Bronchial epithelial cell (primary cell): ENCODE measurements at regions not wholly inside any gene's neighbourhood (a gene's known extent, or its start where the extent isn't known, plus 50 kb on each side); places are given as distances from the start of the nearest gene placed in this dataset.

Source experiments
- DNase-seq: peaks from one replicate; pipeline ENCODE4 v3.0.0-alpha.2; 2010; ENCODE audit warnings: low read depth
- FAIRE-seq: peaks from 2 replicates; lab custom pipeline; 2011; peaks lifted over from hg19 to GRCh38; lab: Jason Lieb, UNC
- H3K27me3 ChIP-seq: 2 replicates; pipeline ENCODE4 v1.5.1; 2011; ENCODE audit warnings: low read length; ENCODE audit not compliant: control insufficient read depth, insufficient read depth
- H3K36me3 ChIP-seq: 2 replicates; pipeline ENCODE4 v1.5.1; 2011; ENCODE audit warnings: low read length; ENCODE audit not compliant: control insufficient read depth, insufficient read depth
- H3K4me3 ChIP-seq: 2 replicates; pipeline ENCODE4 v1.5.1; 2011; ENCODE audit warnings: mild to moderate bottlenecking, low read depth, low read length, control low read depth
- TF ChIP-seq, protein P1 (sequence below): IDR thresholded peaks from 2 replicates; pipeline ENCODE4 v1.5.1; 2011; ENCODE audit warnings: mild to moderate bottlenecking, moderate library complexity, low read length, control low read depth, inconsistent platforms; ENCODE audit not compliant: insufficient read depth, severe bottlenecking

DNA sequence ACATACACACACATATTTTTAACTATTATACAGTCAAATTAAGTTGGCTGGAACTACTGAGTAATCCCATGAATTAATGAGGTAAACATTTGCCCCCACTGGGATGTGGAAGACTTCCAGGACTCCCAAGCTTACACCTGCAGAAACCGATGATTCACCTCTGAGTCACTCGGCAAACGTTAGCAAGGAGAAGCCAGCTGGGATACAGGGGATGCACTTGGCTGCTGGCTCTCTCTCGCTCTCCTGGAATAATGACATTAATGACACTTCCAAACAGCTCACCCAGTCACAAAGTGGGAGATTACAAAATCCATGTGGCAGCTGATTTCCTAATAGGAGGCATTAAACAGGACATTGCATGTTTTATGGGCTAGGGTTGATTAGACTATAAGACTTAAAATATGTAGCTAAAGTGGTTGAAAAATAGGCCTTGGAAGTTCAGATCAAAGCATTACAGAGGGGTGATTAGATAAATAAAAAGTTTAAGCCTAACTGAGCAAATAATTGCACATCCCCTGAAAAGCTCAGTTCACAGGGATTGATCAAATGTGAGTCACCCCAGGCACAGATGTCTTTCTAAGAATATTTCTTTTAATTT, 500.9 kb downstream of the SOX2 start:
- TF ChIP-seq, protein P1, sequence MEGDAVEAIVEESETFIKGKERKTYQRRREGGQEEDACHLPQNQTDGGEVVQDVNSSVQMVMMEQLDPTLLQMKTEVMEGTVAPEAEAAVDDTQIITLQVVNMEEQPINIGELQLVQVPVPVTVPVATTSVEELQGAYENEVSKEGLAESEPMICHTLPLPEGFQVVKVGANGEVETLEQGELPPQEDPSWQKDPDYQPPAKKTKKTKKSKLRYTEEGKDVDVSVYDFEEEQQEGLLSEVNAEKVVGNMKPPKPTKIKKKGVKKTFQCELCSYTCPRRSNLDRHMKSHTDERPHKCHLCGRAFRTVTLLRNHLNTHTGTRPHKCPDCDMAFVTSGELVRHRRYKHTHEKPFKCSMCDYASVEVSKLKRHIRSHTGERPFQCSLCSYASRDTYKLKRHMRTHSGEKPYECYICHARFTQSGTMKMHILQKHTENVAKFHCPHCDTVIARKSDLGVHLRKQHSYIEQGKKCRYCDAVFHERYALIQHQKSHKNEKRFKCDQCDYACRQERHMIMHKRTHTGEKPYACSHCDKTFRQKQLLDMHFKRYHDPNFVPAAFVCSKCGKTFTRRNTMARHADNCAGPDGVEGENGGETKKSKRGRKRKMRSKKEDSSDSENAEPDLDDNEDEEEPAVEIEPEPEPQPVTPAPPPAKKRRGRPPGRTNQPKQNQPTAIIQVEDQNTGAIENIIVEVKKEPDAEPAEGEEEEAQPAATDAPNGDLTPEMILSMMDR = no peak
- DNase-seq (peak; percentile 99), FAIRE-seq (peak; percentile 88)
- Histone ChIP-seq H3K36me3 (no peaks in the 10 kb centered on the region), H3K27me3 (no peaks in the 10 kb centered on the region), H3K4me3 (no peak overlapping the region)

DNA sequence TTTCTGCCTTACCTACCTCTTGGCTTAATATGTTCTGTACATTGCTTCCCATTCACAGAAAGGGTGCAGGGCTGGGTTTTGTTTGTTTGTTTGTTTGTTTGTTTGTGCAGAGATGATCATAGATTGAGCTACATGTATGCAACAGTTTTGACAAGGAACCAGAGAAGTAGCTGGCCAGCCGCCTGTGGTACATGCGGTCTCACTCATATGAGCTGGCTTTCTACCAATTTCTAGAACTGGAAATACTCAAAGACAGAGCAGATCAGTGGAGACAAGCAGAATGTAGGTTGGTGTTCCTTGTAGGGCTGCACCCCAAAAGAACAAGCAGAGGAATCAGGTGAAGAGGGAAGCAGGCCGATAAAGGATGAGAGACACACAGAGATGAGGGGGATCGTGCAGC, 502.7 kb downstream of the SOX2 start:
- FAIRE-seq (no peak), DNase-seq (no peak)
- no peaks in the 10 kb centered on the region for H3K36me3 ChIP-seq
- TF ChIP-seq, protein P1 = no peak
- no peaks in the 10 kb centered on the region for H3K27me3 ChIP-seq
- H3K4me3 ChIP-seq = no peak overlapping the region

- TF ChIP-seq, protein P1 = no peak
- DNase-seq = no peak
- no peaks in the 10 kb centered on the region for H3K36me3 ChIP-seq
- no peaks in the 10 kb centered on the region for H3K27me3 ChIP-seq
- no peak for FAIRE-seq
- no peak overlapping the region for H3K4me3 ChIP-seq
Observed at GRCh38 chr3:182215881-182216280, 504.2 kb downstream of the SOX2 start.

DNA sequence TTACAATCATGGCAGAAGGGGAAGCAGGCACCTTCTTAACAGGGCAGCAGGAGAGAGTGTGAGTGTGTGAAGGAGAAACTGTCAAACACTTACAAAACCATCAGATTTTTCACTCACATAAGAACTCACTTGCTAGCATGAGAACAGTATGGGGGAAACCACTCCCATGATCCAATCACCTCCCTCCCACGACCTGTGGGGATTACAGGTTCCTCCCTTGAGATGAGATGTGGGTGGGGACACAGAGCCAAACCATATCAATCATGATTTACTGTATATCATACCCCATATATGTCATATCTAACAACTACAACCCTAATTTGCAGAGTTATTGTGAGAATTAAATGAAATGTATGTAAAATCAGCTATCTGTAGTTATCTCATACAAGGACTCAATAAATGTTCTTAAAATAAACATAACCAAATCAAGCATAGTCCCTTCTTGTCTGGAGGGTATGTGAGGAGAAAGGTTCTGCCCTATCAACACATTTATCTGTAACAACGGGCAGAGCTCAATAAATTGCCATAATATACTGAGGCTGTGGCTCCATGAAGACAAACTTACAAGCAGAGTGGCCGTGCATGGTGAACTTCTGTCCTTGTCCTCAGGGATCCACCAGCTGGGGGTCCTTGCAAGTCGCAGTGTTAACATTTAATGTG, 504.7 kb downstream of the SOX2 start:
- FAIRE-seq = no peak
- no peak overlapping the region for H3K4me3 ChIP-seq
- no peak for DNase-seq
- TF ChIP-seq, protein P1 = no peak
- no peaks in the 10 kb centered on the region for H3K27me3 ChIP-seq
- no peaks in the 10 kb centered on the region for H3K36me3 ChIP-seq

GRCh38 chr3:182220013-182220412, 508.3 kb downstream of the SOX2 start:
- no peak overlapping the region for H3K4me3 ChIP-seq
- no peaks in the 10 kb centered on the region for H3K27me3 ChIP-seq
- DNase-seq (no peak), FAIRE-seq (no peak)
- no peaks in the 10 kb centered on the region for H3K36me3 ChIP-seq
- TF ChIP-seq, protein P1 = no peak

DNA sequence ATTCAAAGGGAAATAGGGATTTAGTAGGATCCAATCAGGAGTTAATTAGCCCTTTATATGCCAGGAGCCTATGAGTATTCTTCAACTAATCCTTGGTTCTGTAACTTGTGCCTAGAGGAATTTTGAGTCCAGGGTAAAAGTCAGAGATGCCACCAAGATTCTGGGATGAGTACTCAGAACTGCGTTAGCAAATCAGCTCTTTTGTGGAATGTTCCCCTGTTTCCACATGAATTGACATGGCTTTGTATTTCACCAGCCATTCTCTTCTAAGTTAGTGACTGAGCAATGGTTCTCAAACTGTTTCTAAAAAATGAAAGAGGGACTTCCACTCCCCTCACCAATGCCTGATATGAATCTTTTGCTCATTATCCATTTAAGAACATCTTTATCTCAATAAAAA, 508.7 kb downstream of the SOX2 start:
- no peaks in the 10 kb centered on the region for H3K27me3 ChIP-seq
- DNase-seq = no peak
- TF ChIP-seq, protein P1 = no peak
- no peak for FAIRE-seq
- no peak overlapping the region for H3K4me3 ChIP-seq
- no peaks in the 10 kb centered on the region for H3K36me3 ChIP-seq
